ENCODE measurements at regions not wholly inside any gene's neighbourhood (a gene's known extent, or its start where the extent isn't known, plus 50 kb on each side); places are given as distances from the start of the nearest gene placed in this dataset.

GRCh38 chr3:18892047-18892446 lies 256.3 kb upstream of the KCNH8 start:
- Histone ChIP-seq H2BK120ac (ENCODE audit: insufficient read depth, low read length, poor library complexity) (no peak overlapping the region), H2AK5ac (ENCODE audit: low read length) (no peak overlapping the region), H2AFZ (ENCODE audit: insufficient read depth, low read length, poor library complexity) (no peak overlapping the region), H3K14ac (ENCODE audit: low read length) (no peak overlapping the region), H3K27me3 (ENCODE audit: insufficient read depth, low read length) (no peaks in the 10 kb centered on the region), H3K27ac (ENCODE audit: low read depth, low read length) (no peak overlapping the region), H3K18ac (ENCODE audit: low read length) (no peak overlapping the region), H3K9me3 (ENCODE audit: insufficient read depth, low read depth, low read length) (no peaks in the 10 kb centered on the region), H3K79me2 (ENCODE audit: control insufficient read depth, insufficient read depth, low read length, poor library complexity) (no peaks in the 10 kb centered on the region), H4K12ac (ENCODE audit: low read depth, low read length) (no peak overlapping the region), H3K4me2 (ENCODE audit: low read length) (no peak overlapping the region), H3K9ac (ENCODE audit: low read length) (peak overlapping the region; percentile 50), H4K8ac (ENCODE audit: low read depth, low read length) (no peak overlapping the region), H3K4me3 (ENCODE audit: low read depth, low read length) (no peak overlapping the region), H3K36me3 (ENCODE audit: control insufficient read depth in 1 of 2, insufficient read depth in 2 of 2, low read length in 2 of 2) (no peaks in the 10 kb centered on the region), H2BK5ac (ENCODE audit: low read depth, low read length, poor library complexity) (no peak overlapping the region), H2BK12ac (ENCODE audit: low read length) (no peak overlapping the region), H3K4ac (ENCODE audit: low read depth, low read length) (no peak overlapping the region), H3K79me1 (ENCODE audit: low read length) (no peaks in the 10 kb centered on the region), H3K4me1 (ENCODE audit: control insufficient read depth in 1 of 2, insufficient read depth in 2 of 2, low read length in 2 of 2) (no peaks in the 10 kb centered on the region), H4K91ac (ENCODE audit: low read depth, low read length) (no peak overlapping the region), H3K23ac (ENCODE audit: low read length) (no peak overlapping the region)
- WGBS (ENCODE audit: extremely low coverage, insufficient coverage, insufficient read length) = no CpG with 5 or more reads among the region's 2 CpGs
- no peak for DNase-seq

DNA sequence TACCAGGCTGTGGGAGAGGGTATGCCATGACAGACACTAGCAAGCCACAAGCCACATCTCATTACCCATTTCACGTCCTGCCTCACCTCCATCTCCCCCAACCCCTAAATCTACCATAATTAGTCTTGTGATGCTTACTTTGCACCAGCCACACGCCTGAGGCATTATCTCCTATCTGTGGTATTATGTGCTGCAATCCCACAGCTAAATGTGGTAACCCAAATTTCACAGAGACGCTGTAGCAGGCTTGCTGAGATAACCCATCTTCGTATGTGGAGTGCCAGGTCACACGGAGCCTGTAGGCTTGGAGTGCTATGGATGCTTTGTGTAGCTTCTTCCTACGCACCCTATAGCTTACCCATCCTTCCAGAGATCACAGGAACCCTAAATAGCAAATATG lies 256.7 kb upstream of the KCNH8 start:
- H4K8ac ChIP-seq (ENCODE audit: low read depth, low read length) = no peak overlapping the region
- no peak overlapping the region for H3K27ac ChIP-seq (ENCODE audit: low read depth, low read length)
- no peak overlapping the region for H3K4me2 ChIP-seq (ENCODE audit: low read length)
- H4K91ac ChIP-seq (ENCODE audit: low read depth, low read length) = no peak overlapping the region
- H3K4me1 ChIP-seq (ENCODE audit: control insufficient read depth in 1 of 2, insufficient read depth in 2 of 2, low read length in 2 of 2) = no peaks in the 10 kb centered on the region
- H3K27me3 ChIP-seq (ENCODE audit: insufficient read depth, low read length) = no peaks in the 10 kb centered on the region
- H3K36me3 ChIP-seq (ENCODE audit: control insufficient read depth in 1 of 2, insufficient read depth in 2 of 2, low read length in 2 of 2) = no peaks in the 10 kb centered on the region
- no peak overlapping the region for H3K23ac ChIP-seq (ENCODE audit: low read length)
- no peak overlapping the region for H3K18ac ChIP-seq (ENCODE audit: low read length)
- H3K79me1 ChIP-seq (ENCODE audit: low read length) = no peaks in the 10 kb centered on the region
- H3K4ac ChIP-seq (ENCODE audit: low read depth, low read length) = no peak overlapping the region
- peak overlapping the region; percentile 50 for H3K9ac ChIP-seq (ENCODE audit: low read length)
- no peak overlapping the region for H2BK5ac ChIP-seq (ENCODE audit: low read depth, low read length, poor library complexity)
- H3K4me3 ChIP-seq (ENCODE audit: low read depth, low read length) = no peak overlapping the region
- no peak overlapping the region for H2BK12ac ChIP-seq (ENCODE audit: low read length)
- no CpG with 5 or more reads among the region's 6 CpGs for WGBS (ENCODE audit: extremely low coverage, insufficient coverage, insufficient read length)
- H2AK5ac ChIP-seq (ENCODE audit: low read length) = no peak overlapping the region
- no peak overlapping the region for H2BK120ac ChIP-seq (ENCODE audit: insufficient read depth, low read length, poor library complexity)
- H3K14ac ChIP-seq (ENCODE audit: low read length) = no peak overlapping the region
- no peaks in the 10 kb centered on the region for H3K79me2 ChIP-seq (ENCODE audit: control insufficient read depth, insufficient read depth, low read length, poor library complexity)
- H2AFZ ChIP-seq (ENCODE audit: insufficient read depth, low read length, poor library complexity) = no peak overlapping the region
- peak; percentile 1 to 37 for DNase-seq
- no peaks in the 10 kb centered on the region for H3K9me3 ChIP-seq (ENCODE audit: insufficient read depth, low read depth, low read length)
- H4K12ac ChIP-seq (ENCODE audit: low read depth, low read length) = no peak overlapping the region

GRCh38 chr3:18890449-18890848 lies 257.9 kb upstream of the KCNH8 start:
- Histone ChIP-seq H4K91ac (ENCODE audit: low read depth, low read length) (no peak overlapping the region), H2BK12ac (ENCODE audit: low read length) (no peak overlapping the region), H2BK5ac (ENCODE audit: low read depth, low read length, poor library complexity) (no peak overlapping the region), H3K4ac (ENCODE audit: low read depth, low read length) (no peak overlapping the region), H3K18ac (ENCODE audit: low read length) (no peak overlapping the region), H3K36me3 (ENCODE audit: control insufficient read depth in 1 of 2, insufficient read depth in 2 of 2, low read length in 2 of 2) (no peaks in the 10 kb centered on the region), H4K8ac (ENCODE audit: low read depth, low read length) (no peak overlapping the region), H3K23ac (ENCODE audit: low read length) (no peak overlapping the region), H3K9ac (ENCODE audit: low read length) (no peak overlapping the region), H3K4me1 (ENCODE audit: control insufficient read depth in 1 of 2, insufficient read depth in 2 of 2, low read length in 2 of 2) (peaks cover 0 to 6% of the 10 kb centered on the region in 2 experiments), H3K79me1 (ENCODE audit: low read length) (no peaks in the 10 kb centered on the region), H3K27me3 (ENCODE audit: insufficient read depth, low read length) (no peaks in the 10 kb centered on the region), H2BK120ac (ENCODE audit: insufficient read depth, low read length, poor library complexity) (no peak overlapping the region), H3K4me2 (ENCODE audit: low read length) (no peak overlapping the region), H3K4me3 (ENCODE audit: low read depth, low read length) (no peak overlapping the region), H2AK5ac (ENCODE audit: low read length) (no peak overlapping the region), H3K14ac (ENCODE audit: low read length) (no peak overlapping the region), H3K9me3 (ENCODE audit: insufficient read depth, low read depth, low read length) (no peaks in the 10 kb centered on the region), H4K12ac (ENCODE audit: low read depth, low read length) (no peak overlapping the region), H2AFZ (ENCODE audit: insufficient read depth, low read length, poor library complexity) (no peak overlapping the region), H3K27ac (ENCODE audit: low read depth, low read length) (no peak overlapping the region), H3K79me2 (ENCODE audit: control insufficient read depth, insufficient read depth, low read length, poor library complexity) (no peaks in the 10 kb centered on the region)
- no CpG with 5 or more reads among the region's 3 CpGs for WGBS (ENCODE audit: extremely low coverage, insufficient coverage, insufficient read length)
- no peak for DNase-seq

- Histone ChIP-seq H2AFZ (ENCODE audit: insufficient read depth, low read length, poor library complexity) (no peak overlapping the region), H3K9ac (ENCODE audit: low read length) (no peak overlapping the region), H3K14ac (ENCODE audit: low read length) (no peak overlapping the region), H3K79me2 (ENCODE audit: control insufficient read depth, insufficient read depth, low read length, poor library complexity) (no peaks in the 10 kb centered on the region), H3K9me3 (ENCODE audit: insufficient read depth, low read depth, low read length) (no peaks in the 10 kb centered on the region), H2BK12ac (ENCODE audit: low read length) (no peak overlapping the region), H2BK5ac (ENCODE audit: low read depth, low read length, poor library complexity) (no peak overlapping the region), H4K8ac (ENCODE audit: low read depth, low read length) (no peak overlapping the region), H3K4ac (ENCODE audit: low read depth, low read length) (no peak overlapping the region), H3K4me3 (ENCODE audit: low read depth, low read length) (no peak overlapping the region), H4K12ac (ENCODE audit: low read depth, low read length) (no peak overlapping the region), H3K4me2 (ENCODE audit: low read length) (no peak overlapping the region), H3K79me1 (ENCODE audit: low read length) (no peaks in the 10 kb centered on the region), H3K18ac (ENCODE audit: low read length) (no peak overlapping the region), H3K23ac (ENCODE audit: low read length) (no peak overlapping the region), H3K27ac (ENCODE audit: low read depth, low read length) (no peak overlapping the region), H3K36me3 (ENCODE audit: control insufficient read depth in 1 of 2, insufficient read depth in 2 of 2, low read length in 2 of 2) (no peaks in the 10 kb centered on the region), H3K4me1 (ENCODE audit: control insufficient read depth in 1 of 2, insufficient read depth in 2 of 2, low read length in 2 of 2) (peaks cover 0 to 6% of the 10 kb centered on the region in 2 experiments), H3K27me3 (ENCODE audit: insufficient read depth, low read length) (no peaks in the 10 kb centered on the region), H2BK120ac (ENCODE audit: insufficient read depth, low read length, poor library complexity) (no peak overlapping the region), H2AK5ac (ENCODE audit: low read length) (no peak overlapping the region), H4K91ac (ENCODE audit: low read depth, low read length) (no peak overlapping the region)
- DNase-seq = no peak
- no CpG with 5 or more reads among the region's 3 CpGs for WGBS (ENCODE audit: extremely low coverage, insufficient coverage, insufficient read length)
These were observed 259.5 kb upstream of the KCNH8 start for GRCh38 chr3:18888819-18889218.
